ENCODE measurements at regions not wholly inside any gene's neighbourhood (a gene's known extent, or its start where the extent isn't known, plus 50 kb on each side); places are given as distances from the start of the nearest gene placed in this dataset.

GRCh38 chr5:179451828-179452196 is 98.5 kb upstream of the RUFY1 start:
- TF ChIP-seq POLR2A (IDR thresholded peaks at IDR 0.05; ENCODE audit: low read length): no peak
- TF ChIP-seq GATA1 (IDR thresholded peaks at IDR 0.05; ENCODE audit: low read depth, low read length): no peak
